ENCODE measurements at regions not wholly inside any gene's neighbourhood (a gene's known extent, or its start where the extent isn't known, plus 50 kb on each side); places are given as distances from the start of the nearest gene placed in this dataset.
"Not testable (repeated sequence)": the region's sequence is repeated elsewhere in the genome, so short reads cannot be mapped to it uniquely, and the experiment has no call there.

GRCh38 chr3:11711876-11712275 is 68.2 kb upstream of the VGLL4 start:
- no peak for DNase-seq

- no peak for DNase-seq
These were observed 66.1 kb upstream of the VGLL4 start for GRCh38 chr3:11709782-11710181.

GRCh38 chr3:11707084-11707483 is 63.4 kb upstream of the VGLL4 start:
- not testable (repeated sequence) for DNase-seq

- no peak for DNase-seq
These were observed 62.9 kb upstream of the VGLL4 start for GRCh38 chr3:11706604-11707003.

- DNase-seq, result no peak
These were observed 61.3 kb upstream of the VGLL4 start for GRCh38 chr3:11705049-11705448.

- DNase-seq, result no peak
These were observed 59.4 kb upstream of the VGLL4 start for GRCh38 chr3:11703146-11703545.

- no peak for DNase-seq
These were observed 55.3 kb upstream of the VGLL4 start for GRCh38 chr3:11699083-11699427.

GRCh38 chr3:11698326-11699082 is 54.8 kb upstream of the VGLL4 start:
- no peak for DNase-seq

GRCh38 chr3:11697701-11698100 is 54.0 kb upstream of the VGLL4 start:
- DNase-seq, result no peak

GRCh38 chr3:11696054-11696453 is 52.3 kb upstream of the VGLL4 start:
- no peak for DNase-seq
